Activated CD8-positive, alpha-beta T cell treated with anti-CD3 and anti-CD28 coated beads for 36 hours (primary cell): ENCODE measurements at regions not wholly inside any gene's neighbourhood (a gene's known extent, or its start where the extent isn't known, plus 50 kb on each side); places are given as distances from the start of the nearest gene placed in this dataset.

ENCODE experiments used
- ATAC-seq: fragments of 200-7000 bp; cut with Tn5 transposase; one replicate; pipeline ENCODE4 v1.10.0; 2021; ENCODE audit warnings: mild to moderate bottlenecking, moderate library complexity
- CTCF ChIA-PET: fragments of 350-600 bp; sonication (Branson Sonifier 250); formaldehyde crosslinking; loops from one replicate; lab custom pipeline; 2021; ENCODE audit warnings: antibody characterized with exemption; lab: Charles Lee
- POLR2A ChIA-PET: fragments of 350-600 bp; sonication (Branson Sonifier 250); formaldehyde crosslinking; loops from one replicate; lab custom pipeline; 2021; ENCODE audit warnings: antibody characterized with exemption; lab: Charles Lee
- DNase-seq: peaks from one replicate; pipeline ENCODE4 v3.0.0-alpha.2; 2020
- H3K27ac Mint-ChIP-seq: one replicate; pipeline ENCODE4 v1.8.0; 2021; ENCODE audit warnings: mild to moderate bottlenecking, mixed read lengths
- H3K27me3 Mint-ChIP-seq: one replicate; pipeline ENCODE4 v1.8.0; 2021; ENCODE audit warnings: mixed read lengths
- H3K36me3 Mint-ChIP-seq: one replicate; pipeline ENCODE4 v1.8.0; 2021; ENCODE audit warnings: low read depth, mixed read lengths
- H3K4me1 Mint-ChIP-seq: one replicate; pipeline ENCODE4 v1.8.0; 2021; ENCODE audit warnings: low read depth, mixed read lengths
- H3K4me3 Mint-ChIP-seq: one replicate; pipeline ENCODE4 v1.8.0; 2021; ENCODE audit warnings: mild to moderate bottlenecking, moderate library complexity, mixed read lengths
- H3K9me3 Mint-ChIP-seq: one replicate; pipeline ENCODE4 v1.8.0; 2021; ENCODE audit warnings: mixed read lengths
- CTCF ChIP-seq: fragments of 200-600 bp; IDR thresholded peaks from one replicate; pipeline ENCODE4 v1.8.0; 2022; ENCODE audit warnings: antibody characterized with exemption, mild to moderate bottlenecking
- intact Hi-C: fragments of 100-400 bp; cut with micrococcal nuclease; formaldehyde crosslinking; loops from one replicate; pipeline ENCODE4 v1.10.0; 2022

- no peak overlapping the region for H3K27ac Mint-ChIP-seq
- H3K4me1 Mint-ChIP-seq: no peaks in the 10 kb centered on the region
- CTCF ChIA-PET: no interaction called here
- H3K9me3 Mint-ChIP-seq: no peaks in the 10 kb centered on the region
- no peak overlapping the region for H3K4me3 Mint-ChIP-seq
- no peaks in the 10 kb centered on the region for H3K36me3 Mint-ChIP-seq
- POLR2A ChIA-PET: no interaction called here
- no peak for TF ChIP-seq CTCF
- DNase-seq: no peak
- ATAC-seq: no peak
- intact Hi-C loops: no loop called here
- no peaks in the 10 kb centered on the region for H3K27me3 Mint-ChIP-seq
These were observed 401.1 kb downstream of the EFNA5 start for GRCh38 chr5:107269678-107270077.

GRCh38 chr5:107269256-107269655, 401.5 kb downstream of the EFNA5 start:
- Mint-ChIP-seq H3K27ac (no peak overlapping the region), H3K4me3 (no peak overlapping the region), H3K4me1 (no peaks in the 10 kb centered on the region), H3K27me3 (no peaks in the 10 kb centered on the region), H3K36me3 (no peaks in the 10 kb centered on the region), H3K9me3 (no peaks in the 10 kb centered on the region)
- ATAC-seq (no peak), DNase-seq (no peak)
- no peak for TF ChIP-seq CTCF
- intact Hi-C loops: no loop called here
- CTCF ChIA-PET: no interaction called here
- POLR2A ChIA-PET: no interaction called here

- DNase-seq (no peak), ATAC-seq (no peak)
- Mint-ChIP-seq H3K27ac (no peak overlapping the region), H3K4me3 (no peak overlapping the region), H3K27me3 (no peaks in the 10 kb centered on the region), H3K36me3 (no peaks in the 10 kb centered on the region), H3K4me1 (no peaks in the 10 kb centered on the region), H3K9me3 (no peaks in the 10 kb centered on the region)
- ChIA-PET CTCF (no interaction called here), POLR2A (no interaction called here)
- intact Hi-C loops: no loop called here
- TF ChIP-seq CTCF: no peak
These were observed 402.5 kb downstream of the EFNA5 start for GRCh38 chr5:107268241-107268640.

- H3K9me3 Mint-ChIP-seq: peaks cover 2% of the 10 kb centered on the region
- ChIA-PET POLR2A (no interaction called here), CTCF (no interaction called here)
- H3K36me3 Mint-ChIP-seq: no peaks in the 10 kb centered on the region
- H3K27ac Mint-ChIP-seq: no peak overlapping the region
- no peak for ATAC-seq
- intact Hi-C loops: no loop called here
- no peaks in the 10 kb centered on the region for H3K27me3 Mint-ChIP-seq
- no peaks in the 10 kb centered on the region for H3K4me1 Mint-ChIP-seq
- TF ChIP-seq CTCF: no peak
- DNase-seq: no peak
- no peak overlapping the region for H3K4me3 Mint-ChIP-seq
These were observed 404.6 kb downstream of the EFNA5 start for GRCh38 chr5:107266100-107266499.

- intact Hi-C loops: no loop called here
- Mint-ChIP-seq H3K4me3 (no peak overlapping the region), H3K4me1 (no peaks in the 10 kb centered on the region), H3K36me3 (no peaks in the 10 kb centered on the region), H3K27ac (no peak overlapping the region), H3K9me3 (peaks cover 4% of the 10 kb centered on the region), H3K27me3 (no peaks in the 10 kb centered on the region)
- TF ChIP-seq CTCF: no peak
- ATAC-seq (no peak), DNase-seq (no peak)
- ChIA-PET CTCF (interaction anchor here (1.7 kb wide), 1 partner anchor 17 kb away, joined by 5 read pairs; no protein-coding TSS in a partner anchor), POLR2A (no interaction called here)
These were observed 405.5 kb downstream of the EFNA5 start for GRCh38 chr5:107265193-107265592.
